ENCODE measurements at regions not wholly inside any gene's neighbourhood (a gene's known extent, or its start where the extent isn't known, plus 50 kb on each side); places are given as distances from the start of the nearest gene placed in this dataset.

- FAIRE-seq = no peak
These were observed 120.6 kb downstream of the IRF8 start for GRCh38 chr16:86019446-86020047.

GRCh38 chr16:86020971-86021370, 122.0 kb downstream of the IRF8 start:
- FAIRE-seq = no peak

- FAIRE-seq = no peak
These were observed 123.5 kb downstream of the IRF8 start for GRCh38 chr16:86022381-86022960.

- no peak for FAIRE-seq
These were observed 125.2 kb downstream of the IRF8 start for GRCh38 chr16:86024210-86024609.

GRCh38 chr16:86025706-86026105, 126.7 kb downstream of the IRF8 start:
- no peak for FAIRE-seq

- no peak for FAIRE-seq
These were observed 127.4 kb downstream of the IRF8 start for GRCh38 chr16:86026171-86026910.

- no peak for FAIRE-seq
These were observed 128.0 kb downstream of the IRF8 start for GRCh38 chr16:86026916-86027315.

- FAIRE-seq = no peak
These were observed 128.6 kb downstream of the IRF8 start for GRCh38 chr16:86027373-86028126.

GRCh38 chr16:86029131-86029741, 130.3 kb downstream of the IRF8 start:
- FAIRE-seq = no peak

GRCh38 chr16:86030116-86030515, 131.2 kb downstream of the IRF8 start:
- no peak for FAIRE-seq

GRCh38 chr16:86031141-86031678, 132.2 kb downstream of the IRF8 start:
- FAIRE-seq = no peak

- no peak for FAIRE-seq
These were observed 134.1 kb downstream of the IRF8 start for GRCh38 chr16:86033016-86033474.

GRCh38 chr16:86033971-86034370, 135.0 kb downstream of the IRF8 start:
- FAIRE-seq = no peak

- FAIRE-seq = no peak
These were observed 135.5 kb downstream of the IRF8 start for GRCh38 chr16:86034421-86034919.

GRCh38 chr16:86035906-86036305, 136.9 kb downstream of the IRF8 start:
- no peak for FAIRE-seq

GRCh38 chr16:86037999-86038925, 139.3 kb downstream of the IRF8 start:
- no peak for FAIRE-seq

- no peak for FAIRE-seq
These were observed 140.0 kb downstream of the IRF8 start for GRCh38 chr16:86038926-86039310.

- FAIRE-seq = no peak
These were observed 140.6 kb downstream of the IRF8 start for GRCh38 chr16:86039606-86040005.

GRCh38 chr16:86040496-86040895, 141.5 kb downstream of the IRF8 start:
- no peak for FAIRE-seq

GRCh38 chr16:86041215-86041614, 142.3 kb downstream of the IRF8 start:
- FAIRE-seq = no peak

GRCh38 chr16:86041807-86042206, 142.8 kb downstream of the IRF8 start:
- no peak for FAIRE-seq

Measured in A204.1 (cell line).